GM18868 (cell line): ENCODE measurements at regions not wholly inside any gene's neighbourhood (a gene's known extent, or its start where the extent isn't known, plus 50 kb on each side); places are given as distances from the start of the nearest gene placed in this dataset.
A peak's percentile ranks its signal among the peaks of the same experiment; 100 is the strongest.

Experiments
- ATAC-seq: cut with Tn5 transposase; IDR thresholded peaks from one replicate; pipeline ENCODE4 v1.9.1; 2021; ENCODE audit warnings: mild to moderate bottlenecking, moderate library complexity; ENCODE audit not compliant: unreplicated experiment

- no peak for ATAC-seq
Observed at GRCh38 chr3:137409584-137409983, 354.5 kb upstream of the SOX14 start.

GRCh38 chr3:137410028-137410427, 354.1 kb upstream of the SOX14 start:
- no peak for ATAC-seq

- no peak for ATAC-seq
Observed at GRCh38 chr3:137420198-137420995, 343.7 kb upstream of the SOX14 start.

GRCh38 chr3:137438561-137438960, 325.6 kb upstream of the SOX14 start:
- no peak for ATAC-seq

- ATAC-seq = no peak
Observed at GRCh38 chr3:137460944-137461343, 303.2 kb upstream of the SOX14 start.

GRCh38 chr3:137463131-137463530, 301.0 kb upstream of the SOX14 start:
- ATAC-seq = no peak

GRCh38 chr3:137464341-137464740, 299.8 kb upstream of the SOX14 start:
- no peak for ATAC-seq

- no peak for ATAC-seq
Observed at GRCh38 chr3:137468446-137468845, 295.7 kb upstream of the SOX14 start.

- ATAC-seq = no peak
Observed at GRCh38 chr3:137469263-137469662, 294.9 kb upstream of the SOX14 start.

GRCh38 chr3:137471130-137471529, 293.0 kb upstream of the SOX14 start:
- ATAC-seq = peak; percentile 65

GRCh38 chr3:137471558-137472204, 292.4 kb upstream of the SOX14 start:
- ATAC-seq = peak; percentile 45

- ATAC-seq = no peak
Observed at GRCh38 chr3:137477614-137478013, 286.5 kb upstream of the SOX14 start.

- ATAC-seq = no peak
Observed at GRCh38 chr3:137509354-137510045, 254.6 kb upstream of the SOX14 start.

- no peak for ATAC-seq
Observed at GRCh38 chr3:137511655-137512054, 252.5 kb upstream of the SOX14 start.

- no peak for ATAC-seq
Observed at GRCh38 chr3:137514853-137515252, 249.3 kb upstream of the SOX14 start.

- no peak for ATAC-seq
Observed at GRCh38 chr3:137519602-137520001, 244.5 kb upstream of the SOX14 start.

GRCh38 chr3:137524751-137525150, 239.4 kb upstream of the SOX14 start:
- no peak for ATAC-seq

GRCh38 chr3:137525471-137525870, 238.6 kb upstream of the SOX14 start:
- no peak for ATAC-seq

- no peak for ATAC-seq
Observed at GRCh38 chr3:137542049-137542448, 222.1 kb upstream of the SOX14 start.

GRCh38 chr3:137554242-137554641, 209.9 kb upstream of the SOX14 start:
- ATAC-seq = no peak

- no peak for ATAC-seq
Observed at GRCh38 chr3:137568880-137569279, 195.2 kb upstream of the SOX14 start.

- no peak for ATAC-seq
Observed at GRCh38 chr3:137572931-137573330, 191.2 kb upstream of the SOX14 start.
